HepG2 (cell line): ENCODE measurements at regions not wholly inside any gene's neighbourhood (a gene's known extent, or its start where the extent isn't known, plus 50 kb on each side); places are given as distances from the start of the nearest gene placed in this dataset.

Source experiments
- ATAC-seq: fragments of 200-7000 bp; cut with Tn5 transposase; 3 replicates; pipeline ENCODE4 v1.9.1; 2020; ENCODE audit warnings: mild to moderate bottlenecking, moderate library complexity
- BruUV-seq: library from RNA; stranded (reverse); fragments of 400-500 nt; replicated peaks from 2 replicates; lab custom pipeline; 2021; lab: Mats Ljungman, UMichigan
- CTCF ChIA-PET: fragments of 300-600 bp; formaldehyde crosslinking; extraction: SDS; loops from one replicate; lab custom pipeline; 2021; ENCODE audit warnings: low total read pairs, inconsistent platforms, low intra/inter-chr PET ratio; lab: Yijun Ruan, JAX
- POLR2A ChIA-PET: fragments of 350-600 bp; sonication (Branson Sonifier 250); formaldehyde crosslinking; loops from one replicate; lab custom pipeline; 2020; ENCODE audit warnings: antibody characterized with exemption, inconsistent platforms; lab: Yijun Ruan, JAX
- DNase-seq: peaks from one replicate; pipeline ENCODE4 v3.0.0-alpha.2; 2015; ENCODE audit warnings: low spot score
- FAIRE-seq: peaks from 3 replicates; lab custom pipeline; 2011; peaks lifted over from hg19 to GRCh38; lab: Jason Lieb, UNC
- H2AFZ ChIP-seq: one replicate; pipeline ENCODE4 v1.6.1; 2011; ENCODE audit warnings: low read length, inconsistent platforms
- H3K27ac ChIP-seq: fragments of 300-600 bp; 3 replicates; pipeline ENCODE4 v1.8.0; 2011; ENCODE audit warnings: mixed run types, mild to moderate bottlenecking, mixed read lengths, low read length, inconsistent platforms; ENCODE audit not compliant: insufficient read depth; ENCODE audit errors: extremely low read length
- H3K27me3 ChIP-seq, 2 experiments: fragments of 200-600 bp in 1 of 2; 2 replicates in 1 of 2; 3 replicates in 1 of 2; pipeline versions ENCODE4 v1.6.0 to v1.8.0; 2011; ENCODE audit warnings: low read length in 2 of 2, mild to moderate bottlenecking in 2 of 2, moderate library complexity in 2 of 2, inconsistent platforms in 1 of 2; ENCODE audit not compliant: insufficient read depth in 2 of 2, control insufficient read depth in 1 of 2
- H3K36me3 ChIP-seq, 2 experiments: fragments of 200-600 bp in 1 of 2; replicated peaks in 1 of 2; 2 replicates in 1 of 2; 3 replicates in 1 of 2; pipeline versions ENCODE4 v1.5.1 to v1.8.0; 2011; ENCODE audit warnings: low read length in 2 of 2, inconsistent platforms in 1 of 2; ENCODE audit not compliant: insufficient read depth in 2 of 2, control insufficient read depth in 1 of 2
- H3K4me1 ChIP-seq: 2 replicates; pipeline ENCODE4 v1.5.1; 2012; ENCODE audit warnings: low read length, inconsistent platforms; ENCODE audit not compliant: insufficient read depth
- H3K4me2 ChIP-seq: 2 replicates; pipeline ENCODE4 v1.6.0; 2011; ENCODE audit warnings: low read depth, low read length, inconsistent platforms
- H3K4me3 ChIP-seq, 3 experiments: fragments of 200-600 bp in 1 of 3; sonication (generic), shearing (Covaris generic) in 1 of 3; replicated peaks in 1 of 3; 2 replicates each; pipeline ENCODE4 v1.5.1; 2011 to 2016; ENCODE audit warnings: low read length in 3 of 3, inconsistent platforms in 2 of 3, low read depth in 2 of 3, mild to moderate bottlenecking in 2 of 3, control low read depth in 1 of 3, mixed read lengths in 1 of 3; ENCODE audit not compliant: insufficient read depth in 1 of 3
- H3K79me2 ChIP-seq: one replicate; pipeline ENCODE4 v1.6.1; 2011; ENCODE audit warnings: low read length, inconsistent platforms; ENCODE audit not compliant: insufficient read depth
- H3K9ac ChIP-seq: 2 replicates; pipeline ENCODE4 v1.6.0; 2011; ENCODE audit warnings: mild to moderate bottlenecking, low read depth, low read length, inconsistent platforms; ENCODE audit not compliant: insufficient read depth
- H3K9me3 ChIP-seq: 2 replicates; pipeline ENCODE4 v1.5.1; 2012; ENCODE audit warnings: mild to moderate bottlenecking, low read length
- H4K20me1 ChIP-seq: 2 replicates; pipeline ENCODE4 v1.6.0; 2011; ENCODE audit warnings: inconsistent platforms, mild to moderate bottlenecking, low read length, moderate library complexity; ENCODE audit not compliant: insufficient read depth
- BRF2 ChIP-seq: sonication (generic); formaldehyde crosslinking; IDR thresholded peaks from 2 replicates; pipeline ENCODE4 v1.8.1; 2022; ENCODE audit warnings: mild to moderate bottlenecking, missing genetic modification reagents
- E2F5 ChIP-seq: sonication (generic); formaldehyde crosslinking; conservative IDR thresholded peaks from 2 replicates; pipeline ENCODE4 v1.4.0; 2020; ENCODE audit warnings: missing genetic modification reagents
- HNRNPH1 ChIP-seq: fragments of 200-400 bp; formaldehyde crosslinking; optimal IDR thresholded peaks from 2 replicates; pipeline ENCODE3; 2017; ENCODE audit warnings: mild to moderate bottlenecking, low read depth, low read length
- KLF12 ChIP-seq: sonication (generic); formaldehyde crosslinking; IDR thresholded peaks from 2 replicates; pipeline ENCODE4 v1.4.0; 2020; ENCODE audit warnings: missing genetic modification reagents, borderline replicate concordance
- MED13 ChIP-seq: sonication (generic); formaldehyde crosslinking; IDR thresholded peaks from 2 replicates; pipeline ENCODE4 v1.5.0; 2020; ENCODE audit warnings: missing genetic modification reagents
- NAIF1 ChIP-seq: sonication (generic); formaldehyde crosslinking; IDR thresholded peaks from 2 replicates; pipeline ENCODE4 v1.5.0; 2020; ENCODE audit warnings: mild to moderate bottlenecking, missing genetic modification reagents, borderline replicate concordance
- NCOA1 ChIP-seq: sonication (generic); formaldehyde crosslinking; IDR thresholded peaks from 2 replicates; pipeline ENCODE4 v1.9.0; 2021; ENCODE audit warnings: missing genetic modification reagents
- NR0B2 ChIP-seq: sonication (generic); formaldehyde crosslinking; IDR thresholded peaks from 2 replicates; pipeline ENCODE4 v1.4.0; 2020; ENCODE audit warnings: mild to moderate bottlenecking, missing genetic modification reagents
- POLR2G ChIP-seq: fragments of 200-400 bp; formaldehyde crosslinking; IDR thresholded peaks from 2 replicates; pipeline ENCODE4 v1.6.1; 2018; ENCODE audit warnings: mild to moderate bottlenecking, low read depth, low read length, moderate library complexity
- SMYD3 ChIP-seq: sonication (generic); formaldehyde crosslinking; IDR thresholded peaks from 2 replicates; pipeline ENCODE4 v1.8.1; 2023; ENCODE audit warnings: mild to moderate bottlenecking, missing genetic modification reagents
- XBP1 ChIP-seq: sonication (generic); formaldehyde crosslinking; IDR thresholded peaks from 2 replicates; pipeline ENCODE4 v1.5.0; 2020; ENCODE audit warnings: missing genetic modification reagents
- ZBTB39 ChIP-seq: sonication (generic); formaldehyde crosslinking; IDR thresholded peaks from 2 replicates; pipeline ENCODE4 v1.5.0; 2020; ENCODE audit warnings: missing genetic modification reagents
- ZBTB8A ChIP-seq: sonication (generic); formaldehyde crosslinking; IDR thresholded peaks from 2 replicates; pipeline ENCODE4 v1.4.0; 2020; ENCODE audit warnings: mild to moderate bottlenecking, low read depth, missing genetic modification reagents, borderline replicate concordance
- ZKSCAN1 ChIP-seq: fragments of 150-350 bp; IDR thresholded peaks from 2 replicates; pipeline ENCODE4 v1.6.1; 2014; ENCODE audit warnings: low read length
- ZNF256 ChIP-seq: sonication (generic); formaldehyde crosslinking; conservative IDR thresholded peaks from 2 replicates; pipeline ENCODE4 v1.4.0; 2020; ENCODE audit warnings: missing genetic modification reagents
- ZNF704 ChIP-seq: sonication (generic); formaldehyde crosslinking; IDR thresholded peaks from 2 replicates; pipeline ENCODE4 v1.8.1; 2023; ENCODE audit warnings: mild to moderate bottlenecking, inconsistent platforms, moderate library complexity, missing genetic modification reagents, borderline replicate concordance
- ZNF781 ChIP-seq: sonication (generic); formaldehyde crosslinking; IDR thresholded peaks from 2 replicates; pipeline ENCODE4 v1.5.1; 2020; ENCODE audit warnings: borderline replicate concordance, mild to moderate bottlenecking, missing genetic modification reagents; ENCODE audit errors: not compliant biosample characterization
- ZSCAN30 ChIP-seq: sonication (generic); formaldehyde crosslinking; IDR thresholded peaks from 2 replicates; pipeline ENCODE4 v1.5.0; 2020; ENCODE audit warnings: mild to moderate bottlenecking, missing genetic modification reagents
- WGBS: methylation state at CpG from one replicate; pipeline ENCODE4 v1.1.6; 2017; ENCODE audit warnings: low lambda C conversion rate; 5-methylcytosine and 5-hydroxymethylcytosine counted together
- in situ Hi-C: cut with HindIII; loops from 2 replicates; pipeline ENCODE4 v1.10.0; 2017; ENCODE audit warnings: low pct_unique_long_range_greater_than_20kb; ENCODE audit not compliant: extremely low pct_ligation_motif_present
- intact Hi-C: fragments of 100-400 bp; cut with micrococcal nuclease; formaldehyde crosslinking; loops from one replicate; pipeline ENCODE4 v1.10.0; 2022; ENCODE audit not compliant: unreplicated experiment

- TF ChIP-seq NAIF1 (CRISPR knock-in tag), result no peak
- TF ChIP-seq, all 625 proteins: peak for 0
Observed at GRCh38 chrX:39227371-39227770, 426.1 kb downstream of the MID1IP1 start (continued).

GRCh38 chrX:39238006-39238405 is 436.7 kb downstream of the MID1IP1 start:
- in situ Hi-C loops, result no loop called here
- H2AFZ ChIP-seq, result no peak overlapping the region
- CTCF ChIA-PET, result no interaction called here
- no peak for TF ChIP-seq ZBTB8A (CRISPR knock-in tag)
- no peak for TF ChIP-seq ZNF704 (CRISPR knock-in tag)
- TF ChIP-seq BRF2 (CRISPR knock-in tag), result no peak
- no peak for TF ChIP-seq XBP1 (CRISPR knock-in tag)
- TF ChIP-seq KLF12, result no peak
- TF ChIP-seq ZSCAN30 (CRISPR knock-in tag), result no peak
- no peak for TF ChIP-seq MED13 (CRISPR knock-in tag)
- no peak for TF ChIP-seq POLR2G
- no peak for TF ChIP-seq ZNF781 (CRISPR knock-in tag)
- TF ChIP-seq ZBTB39 (CRISPR knock-in tag), result no peak
- no peak for TF ChIP-seq NCOA1 (CRISPR knock-in tag)
- TF ChIP-seq SMYD3 (CRISPR knock-in tag), result no peak
- no peak for TF ChIP-seq HNRNPH1
- TF ChIP-seq ZKSCAN1, result no peak
- TF ChIP-seq E2F5 (CRISPR knock-in tag), result no peak
- TF ChIP-seq ZNF256 (CRISPR knock-in tag), result no peak
- TF ChIP-seq NR0B2 (CRISPR knock-in tag), result no peak

More at GRCh38 chrX:39238006-39238405, 436.7 kb downstream of the MID1IP1 start:
- H3K4me3 ChIP-seq, result no peak overlapping the region
- POLR2A ChIA-PET, result no interaction called here
- H3K9me3 ChIP-seq, result no peaks in the 10 kb centered on the region
- H4K20me1 ChIP-seq, result no peaks in the 10 kb centered on the region
- DNase-seq (no peak), ATAC-seq (no peak), FAIRE-seq (no peak)
- H3K27ac ChIP-seq, result no peak overlapping the region
- 0% methylated on average over 1 of the region's 7 CpGs for WGBS
- H3K4me1 ChIP-seq, result no peaks in the 10 kb centered on the region
- no peak overlapping the region for H3K4me2 ChIP-seq
- H3K79me2 ChIP-seq, result no peaks in the 10 kb centered on the region
- intact Hi-C loops, result no loop called here
- BruUV-seq, result no TSS peak
- H3K36me3 ChIP-seq, result no peaks in the 10 kb centered on the region
- no peaks in the 10 kb centered on the region for H3K27me3 ChIP-seq
- no peak overlapping the region for H3K9ac ChIP-seq
